Heart left ventricle (tissue), 13 donors: ENCODE measurements at regions not wholly inside any gene's neighbourhood (a gene's known extent, or its start where the extent isn't known, plus 50 kb on each side); places are given as distances from the start of the nearest gene placed in this dataset.

ENCODE experiments used
- CTCF ChIP-seq, 12 donors: fragments of 200-600 bp; sonication (generic) in 4 of 12; IDR thresholded peaks; one replicate each; pipeline versions ENCODE4 v1.5.0 to v1.8.0; 2018 to 2022; ENCODE audit warnings: antibody characterized with exemption in 12 of 12, mild to moderate bottlenecking in 5 of 12
- POLR2A ChIP-seq, 2 donors: fragments of 450-650 bp; IDR thresholded peaks; one replicate each; pipeline ENCODE4 v1.6.1; 2017; ENCODE audit warnings: antibody characterized with exemption in 2 of 2, mild to moderate bottlenecking in 2 of 2, moderate library complexity in 2 of 2
- donor health status: ischemic (EF 13 %, LVEDD 7.1; RV severe dilation, severe dysfunction).
- donor health status: DM: no; HTN: yes; CAD: no.
- donor health status: DM: no; HTN: no; CAD: no.
- donor health status: ischemic (EF 25% LVEDD 6.9; RV normal size, moderate dysfunction).
- donor health status: ischemic (EF 25% LVEDD 5.7; RV mildly dilated, moderate dysfunction).
- donor health status: ischemic (EF 35%, LVEDD 5.7; RV mildly dilated, moderate dysfunction).
- donor health status: nonischemic (EF 11% LVEDD 7.7; RV severe dilation, severe dysfunction).
- donor health status: DM: yes; HTN: yes; CAD: no.
- donor health status: PGD.
- donor health status: ischemic (EF 29% LVEDD 5.4; RV normal size, mild dysfunction).
- donor health status: nonischemic (EF 23%, LVEDD 6.1; RV moderate dilation, normal function).

- TF ChIP-seq CTCF (IDR thresholded peaks at IDR 0.05) = no peak
- no peak for TF ChIP-seq POLR2A (IDR thresholded peaks at IDR 0.05)
Measured at GRCh38 chr11:129605815-129606214, 209.8 kb upstream of the TMEM45B start.
